ENCODE measurements at regions not wholly inside any gene's neighbourhood (a gene's known extent, or its start where the extent isn't known, plus 50 kb on each side); places are given as distances from the start of the nearest gene placed in this dataset.
"Not testable (repeated sequence)": the region's sequence is repeated elsewhere in the genome, so short reads cannot be mapped to it uniquely, and the experiment has no call there.

DNA sequence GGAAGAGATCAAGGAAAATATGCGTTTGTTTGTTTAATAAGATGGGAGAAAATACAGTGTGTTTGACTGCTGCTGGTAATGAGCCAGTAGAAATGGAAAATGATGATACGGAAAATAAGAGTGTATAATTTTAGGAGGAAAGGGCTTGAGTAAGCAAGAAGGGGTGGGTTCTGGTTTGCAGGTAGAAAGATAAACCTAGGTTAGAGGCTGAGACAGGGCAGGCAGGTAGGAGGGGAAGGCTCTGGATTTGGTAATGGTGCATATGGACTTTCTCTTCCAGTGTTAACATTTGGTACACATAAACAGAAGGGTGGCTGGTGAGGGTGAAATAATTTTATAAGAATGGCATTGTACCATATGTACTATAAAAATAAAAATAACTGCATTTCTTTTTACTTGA is 84.4 kb downstream of the SRGAP2 start:
- TF ChIP-seq, protein P1, sequence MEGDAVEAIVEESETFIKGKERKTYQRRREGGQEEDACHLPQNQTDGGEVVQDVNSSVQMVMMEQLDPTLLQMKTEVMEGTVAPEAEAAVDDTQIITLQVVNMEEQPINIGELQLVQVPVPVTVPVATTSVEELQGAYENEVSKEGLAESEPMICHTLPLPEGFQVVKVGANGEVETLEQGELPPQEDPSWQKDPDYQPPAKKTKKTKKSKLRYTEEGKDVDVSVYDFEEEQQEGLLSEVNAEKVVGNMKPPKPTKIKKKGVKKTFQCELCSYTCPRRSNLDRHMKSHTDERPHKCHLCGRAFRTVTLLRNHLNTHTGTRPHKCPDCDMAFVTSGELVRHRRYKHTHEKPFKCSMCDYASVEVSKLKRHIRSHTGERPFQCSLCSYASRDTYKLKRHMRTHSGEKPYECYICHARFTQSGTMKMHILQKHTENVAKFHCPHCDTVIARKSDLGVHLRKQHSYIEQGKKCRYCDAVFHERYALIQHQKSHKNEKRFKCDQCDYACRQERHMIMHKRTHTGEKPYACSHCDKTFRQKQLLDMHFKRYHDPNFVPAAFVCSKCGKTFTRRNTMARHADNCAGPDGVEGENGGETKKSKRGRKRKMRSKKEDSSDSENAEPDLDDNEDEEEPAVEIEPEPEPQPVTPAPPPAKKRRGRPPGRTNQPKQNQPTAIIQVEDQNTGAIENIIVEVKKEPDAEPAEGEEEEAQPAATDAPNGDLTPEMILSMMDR (IDR thresholded peaks at IDR 0.05): not testable (repeated sequence)
- TF ChIP-seq, protein P2, sequence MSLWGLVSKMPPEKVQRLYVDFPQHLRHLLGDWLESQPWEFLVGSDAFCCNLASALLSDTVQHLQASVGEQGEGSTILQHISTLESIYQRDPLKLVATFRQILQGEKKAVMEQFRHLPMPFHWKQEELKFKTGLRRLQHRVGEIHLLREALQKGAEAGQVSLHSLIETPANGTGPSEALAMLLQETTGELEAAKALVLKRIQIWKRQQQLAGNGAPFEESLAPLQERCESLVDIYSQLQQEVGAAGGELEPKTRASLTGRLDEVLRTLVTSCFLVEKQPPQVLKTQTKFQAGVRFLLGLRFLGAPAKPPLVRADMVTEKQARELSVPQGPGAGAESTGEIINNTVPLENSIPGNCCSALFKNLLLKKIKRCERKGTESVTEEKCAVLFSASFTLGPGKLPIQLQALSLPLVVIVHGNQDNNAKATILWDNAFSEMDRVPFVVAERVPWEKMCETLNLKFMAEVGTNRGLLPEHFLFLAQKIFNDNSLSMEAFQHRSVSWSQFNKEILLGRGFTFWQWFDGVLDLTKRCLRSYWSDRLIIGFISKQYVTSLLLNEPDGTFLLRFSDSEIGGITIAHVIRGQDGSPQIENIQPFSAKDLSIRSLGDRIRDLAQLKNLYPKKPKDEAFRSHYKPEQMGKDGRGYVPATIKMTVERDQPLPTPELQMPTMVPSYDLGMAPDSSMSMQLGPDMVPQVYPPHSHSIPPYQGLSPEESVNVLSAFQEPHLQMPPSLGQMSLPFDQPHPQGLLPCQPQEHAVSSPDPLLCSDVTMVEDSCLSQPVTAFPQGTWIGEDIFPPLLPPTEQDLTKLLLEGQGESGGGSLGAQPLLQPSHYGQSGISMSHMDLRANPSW (CRISPR knock-in tag; conservative IDR thresholded peaks at IDR 0.05; ENCODE audit: low read depth): not testable (repeated sequence)
